IMR-90 (cell line): ENCODE measurements at regions not wholly inside any gene's neighbourhood (a gene's known extent, or its start where the extent isn't known, plus 50 kb on each side); places are given as distances from the start of the nearest gene placed in this dataset.

Experiments used
- ATAC-seq: fragments of 200-7000 bp; cut with Tn5 transposase; 2 replicates; pipeline ENCODE4 v1.9.1; 2020; ENCODE audit warnings: low read depth, mild to moderate bottlenecking, moderate library complexity
- BruUV-seq: library from RNA; stranded (reverse); fragments of 400-500 nt; replicated peaks from 2 replicates; lab custom pipeline; 2021; lab: Mats Ljungman, UMichigan
- CTCF ChIA-PET: fragments of 300-600 bp; formaldehyde crosslinking; extraction: SDS; loops from one replicate; lab custom pipeline; 2021; ENCODE audit warnings: antibody characterized with exemption; lab: Yijun Ruan, JAX
- POLR2A ChIA-PET: fragments of 300-600 bp; sonication (Branson Sonifier 250); formaldehyde crosslinking; loops from one replicate; lab custom pipeline; 2022; ENCODE audit warnings: antibody characterized with exemption; ENCODE audit not compliant: unreplicated experiment; lab: Charles Lee
- DNase-seq: peaks from one replicate; pipeline ENCODE4 v3.0.0; 2013
- H2AFZ ChIP-seq: replicated peaks from 2 replicates; pipeline ENCODE3; 2013; ENCODE audit warnings: low read length, mild to moderate bottlenecking; ENCODE audit not compliant: poor library complexity
- H2AK5ac ChIP-seq: 2 replicates; pipeline ENCODE4 v1.6.1; 2013; ENCODE audit warnings: low read depth, low read length, inconsistent platforms
- H2AK9ac ChIP-seq: replicated peaks from 2 replicates; pipeline ENCODE3; 2013; ENCODE audit warnings: mild to moderate bottlenecking, low read depth, low read length, moderate library complexity; ENCODE audit not compliant: poor library complexity
- H2BK120ac ChIP-seq: 2 replicates; pipeline ENCODE4 v1.6.1; 2013; ENCODE audit warnings: low read depth, low read length, inconsistent platforms
- H2BK15ac ChIP-seq: 3 replicates; pipeline ENCODE4 v1.6.1; 2013; ENCODE audit warnings: low read depth, low read length, inconsistent platforms
- H2BK20ac ChIP-seq: 2 replicates; pipeline ENCODE4 v1.6.1; 2013; ENCODE audit warnings: low read depth, mild to moderate bottlenecking, inconsistent platforms, low read length, moderate library complexity
- H2BK5ac ChIP-seq: 2 replicates; pipeline ENCODE4 v1.6.1; 2013; ENCODE audit warnings: mild to moderate bottlenecking, low read depth, low read length, inconsistent platforms; ENCODE audit not compliant: poor library complexity, severe bottlenecking
- H3K14ac ChIP-seq: replicated peaks from 2 replicates; pipeline ENCODE4 v1.6.1; 2013; ENCODE audit warnings: low read depth, low read length, inconsistent platforms
- H3K18ac ChIP-seq: 2 replicates; pipeline ENCODE4 v1.6.1; 2013; ENCODE audit warnings: low read depth, low read length, control low read depth
- H3K23ac ChIP-seq: 2 replicates; pipeline ENCODE4 v1.6.1; 2013; ENCODE audit warnings: low read depth, low read length, inconsistent platforms
- H3K27ac ChIP-seq: 2 replicates; pipeline ENCODE4 v1.5.1; 2013; ENCODE audit warnings: mild to moderate bottlenecking, control low read depth, low read length; ENCODE audit not compliant: insufficient read depth
- H3K27me3 ChIP-seq: 2 replicates; pipeline ENCODE4 v1.6.1; 2013; ENCODE audit warnings: low read length; ENCODE audit not compliant: control insufficient read depth, insufficient read depth
- H3K36me3 ChIP-seq: 2 replicates; pipeline ENCODE4 v1.6.1; 2013; ENCODE audit warnings: low read length, mixed read lengths; ENCODE audit not compliant: control insufficient read depth, insufficient read depth
- H3K4ac ChIP-seq: 2 replicates; pipeline ENCODE4 v1.6.1; 2013; ENCODE audit warnings: low read depth, low read length, inconsistent platforms
- H3K4me1 ChIP-seq: 2 replicates; pipeline ENCODE4 v1.6.1; 2013; ENCODE audit warnings: low read length, mixed read lengths; ENCODE audit not compliant: control insufficient read depth, insufficient read depth
- H3K4me2 ChIP-seq: 2 replicates; pipeline ENCODE4 v1.6.1; 2013; ENCODE audit warnings: low read depth, mild to moderate bottlenecking, control low read depth, low read length, moderate library complexity
- H3K4me3 ChIP-seq: 2 replicates; pipeline ENCODE4 v1.5.1; 2013; ENCODE audit warnings: low read depth, mild to moderate bottlenecking, control low read depth, low read length, moderate library complexity; ENCODE audit not compliant: insufficient read depth
- H3K56ac ChIP-seq: 2 replicates; pipeline ENCODE4 v1.6.1; 2013; ENCODE audit warnings: low read length, inconsistent platforms; ENCODE audit not compliant: insufficient read depth; ENCODE audit errors: extremely low read depth
- H3K79me1 ChIP-seq, 2 experiments: 2 replicates each; pipeline ENCODE4 v1.6.1; 2013; ENCODE audit warnings: low read length in 2 of 2, inconsistent platforms in 1 of 2, low read depth in 1 of 2
- H3K9ac ChIP-seq: 2 replicates; pipeline ENCODE4 v1.6.1; 2013; ENCODE audit warnings: low read depth, low read length, control low read depth
- H3K9me1 ChIP-seq: 2 replicates; pipeline ENCODE4 v1.6.1; 2013; ENCODE audit warnings: low read length, inconsistent platforms; ENCODE audit not compliant: insufficient read depth
- H3K9me3 ChIP-seq: 2 replicates; pipeline ENCODE4 v1.6.1; 2013; ENCODE audit warnings: low read length; ENCODE audit not compliant: control insufficient read depth, insufficient read depth
- H4K20me1 ChIP-seq: 2 replicates; pipeline ENCODE4 v1.6.1; 2013; ENCODE audit warnings: low read length, inconsistent platforms; ENCODE audit not compliant: insufficient read depth
- H4K5ac ChIP-seq: 2 replicates; pipeline ENCODE4 v1.6.1; 2013; ENCODE audit warnings: mild to moderate bottlenecking, low read depth, low read length, control low read depth
- H4K8ac ChIP-seq, 2 experiments: 2 replicates each; pipeline ENCODE4 v1.6.1; 2013; ENCODE audit warnings: low read depth in 2 of 2, low read length in 2 of 2, control low read depth in 1 of 2, inconsistent platforms in 1 of 2
- H4K91ac ChIP-seq: 2 replicates; pipeline ENCODE4 v1.6.1; 2013; ENCODE audit warnings: low read depth, low read length, inconsistent platforms; ENCODE audit not compliant: insufficient read depth
- BHLHE40 ChIP-seq: fragments of 150-350 bp; IDR thresholded peaks from 2 replicates; pipeline ENCODE4 v1.6.1; 2016; ENCODE audit warnings: mild to moderate bottlenecking, low read depth, low read length
- CEBPB ChIP-seq: IDR thresholded peaks from 2 replicates; pipeline ENCODE4 v1.6.1; 2012; ENCODE audit warnings: low read depth, low read length, improper control_type of control experiment
- RFX5 ChIP-seq: IDR thresholded peaks from 2 replicates; pipeline ENCODE4 v1.8.0; 2012; ENCODE audit warnings: low read depth, mild to moderate bottlenecking, low read length, moderate library complexity
- SMC3 ChIP-seq: fragments of 150-350 bp; IDR thresholded peaks from 2 replicates; pipeline ENCODE4 v1.6.1; 2016; ENCODE audit warnings: low read depth, mild to moderate bottlenecking, antibody characterized with exemption, low read length, moderate library complexity
- WGBS, 2 experiments: methylation state at CpG; one replicate each; pipeline versions ENCODE4 v1.1.5 to v1.1.7; 2013; ENCODE audit warnings: missing lambda C conversion rate in 2 of 2; ENCODE audit not compliant: insufficient read length in 1 of 2; ENCODE audit errors: extremely low coverage in 2 of 2; 5-methylcytosine and 5-hydroxymethylcytosine counted together
- dilution Hi-C: fragments of 300-500 bp; cut with HindIII; formaldehyde crosslinking; loops from one replicate; pipeline ENCODE4 v1.14.3; 2018; ENCODE audit warnings: low sequenced_read_pairs; ENCODE audit not compliant: unreplicated experiment
- in situ Hi-C: fragments of 300-500 bp; cut with MboI; formaldehyde crosslinking; loops from 3 replicates; pipeline ENCODE4 v1.14.3; 2019; ENCODE audit warnings: low sequenced_read_pairs, inconsistent platforms, mixed read lengths
- intact Hi-C: fragments of 100-400 bp; cut with micrococcal nuclease; formaldehyde crosslinking; loops from 2 replicates; pipeline ENCODE4 v1.10.0; 2022

GRCh38 chr2:4168834-4169233, 465.5 kb downstream of the DCDC2C start:
- no peak overlapping the region for H3K14ac ChIP-seq
- H3K36me3 ChIP-seq, result no peaks in the 10 kb centered on the region
- no peak overlapping the region for H3K56ac ChIP-seq
- no peak overlapping the region for H3K23ac ChIP-seq
- POLR2A ChIA-PET, result no interaction called here
- H2BK15ac ChIP-seq, result no peak overlapping the region
- no peak overlapping the region for H2AFZ ChIP-seq
- no peak overlapping the region for H3K27ac ChIP-seq
- in situ Hi-C loops (no loop called here), intact Hi-C loops (no loop called here), dilution Hi-C loops (no loop called here)
- no peak for DNase-seq
- H2BK20ac ChIP-seq, result no peak overlapping the region
- 25% methylated on average over 1 of the region's 2 CpGs; no CpG with 5 or more reads in 1 of the 2 experiments for WGBS, 2 experiments
- no peak overlapping the region for H4K8ac ChIP-seq
- no peak overlapping the region for H3K9ac ChIP-seq
- CTCF ChIA-PET, result no interaction called here
- H4K91ac ChIP-seq, result no peak overlapping the region
- H2AK9ac ChIP-seq, result no peak overlapping the region
- H3K18ac ChIP-seq, result no peak overlapping the region
- H3K27me3 ChIP-seq, result no peaks in the 10 kb centered on the region
- no peak overlapping the region for H2AK5ac ChIP-seq
- H4K20me1 ChIP-seq, result no peaks in the 10 kb centered on the region
- no peaks in the 10 kb centered on the region for H3K4me1 ChIP-seq
- H2BK120ac ChIP-seq, result no peak overlapping the region
- H3K4me2 ChIP-seq, result no peak overlapping the region
- no peak overlapping the region for H2BK5ac ChIP-seq
- H3K4ac ChIP-seq, result no peak overlapping the region
- no peak overlapping the region for H3K4me3 ChIP-seq
- H3K9me3 ChIP-seq, result peaks cover 8% of the 10 kb centered on the region
- BruUV-seq, result no TSS peak
- H4K5ac ChIP-seq, result no peak overlapping the region
- no peak for ATAC-seq
- H3K79me1 ChIP-seq, result no peaks in the 10 kb centered on the region
- TF ChIP-seq BHLHE40, result no peak
- TF ChIP-seq SMC3, result no peak
- no peak for TF ChIP-seq CEBPB
- TF ChIP-seq RFX5, result no peak
- no peaks in the 10 kb centered on the region for H3K9me1 ChIP-seq
